ENCODE measurements at regions not wholly inside any gene's neighbourhood (a gene's known extent, or its start where the extent isn't known, plus 50 kb on each side); places are given as distances from the start of the nearest gene placed in this dataset.

DNA sequence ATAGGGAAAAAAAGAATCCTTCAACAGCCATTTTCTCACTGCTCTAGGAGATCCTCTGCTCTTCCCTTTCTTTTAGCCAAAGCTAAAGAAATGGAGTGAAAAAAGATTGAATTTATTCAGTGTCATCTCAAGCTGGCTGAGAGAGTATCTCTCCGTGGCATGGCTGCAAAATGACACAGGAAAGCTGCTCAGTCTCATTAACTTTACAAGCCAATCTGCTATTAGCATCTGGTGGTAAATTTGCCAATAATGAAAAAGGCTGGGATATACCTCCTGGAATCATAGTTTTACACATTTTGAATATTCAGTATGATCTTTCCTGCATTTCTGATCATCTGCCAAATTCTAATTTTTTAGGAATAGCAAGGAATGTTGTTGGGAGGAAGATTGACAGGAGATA, 176.8 kb upstream of the CHRM3 start:
- no peak for DNase-seq

GRCh38 chr1:239204401-239204800, 182.0 kb upstream of the CHRM3 start:
- DNase-seq: no peak

DNA sequence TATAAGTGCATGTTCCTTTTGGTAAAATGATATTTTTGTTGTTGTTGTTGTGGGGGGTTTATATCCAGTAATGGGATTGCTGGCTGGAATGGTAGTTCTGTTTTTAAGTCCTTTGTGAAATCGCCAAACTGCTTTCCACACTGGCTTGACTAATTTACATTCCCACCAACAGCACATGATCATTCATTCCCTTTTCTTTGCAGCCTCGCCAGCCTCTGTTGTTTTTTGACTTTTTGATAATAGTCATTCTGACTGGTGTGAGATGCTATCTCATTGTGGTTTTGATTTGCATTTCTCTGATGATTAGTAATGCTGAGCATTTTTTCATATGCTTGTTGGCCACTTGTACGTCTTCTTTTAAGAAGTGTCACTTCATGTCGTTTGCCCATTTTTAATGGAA, 188.5 kb upstream of the CHRM3 start:
- DNase-seq: no peak

DNA sequence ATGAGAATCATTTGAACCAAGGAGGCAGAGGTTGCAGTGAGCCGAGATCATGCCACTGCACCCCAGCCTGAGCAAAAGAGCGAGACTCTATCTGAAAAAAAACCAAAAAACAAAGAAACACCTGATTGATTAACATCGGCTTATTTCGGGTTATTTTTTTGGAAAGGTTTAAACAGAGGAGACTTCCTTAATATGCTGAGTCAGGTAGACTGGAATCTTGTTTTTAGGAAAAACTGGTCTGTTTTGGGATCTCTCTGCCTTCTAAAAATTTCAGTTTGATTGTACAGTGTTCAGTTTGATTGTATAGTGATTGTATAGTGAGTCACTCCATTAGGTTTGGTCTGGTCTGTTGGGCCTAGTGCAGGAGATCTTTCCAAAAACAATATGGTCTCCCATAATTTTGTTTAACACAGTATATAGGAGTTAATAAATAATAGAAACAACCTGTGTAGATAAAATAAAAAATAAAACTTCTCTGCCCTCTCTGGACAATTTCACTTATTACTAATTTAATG, 196.3 kb upstream of the CHRM3 start:
- no peak for DNase-seq

DNA sequence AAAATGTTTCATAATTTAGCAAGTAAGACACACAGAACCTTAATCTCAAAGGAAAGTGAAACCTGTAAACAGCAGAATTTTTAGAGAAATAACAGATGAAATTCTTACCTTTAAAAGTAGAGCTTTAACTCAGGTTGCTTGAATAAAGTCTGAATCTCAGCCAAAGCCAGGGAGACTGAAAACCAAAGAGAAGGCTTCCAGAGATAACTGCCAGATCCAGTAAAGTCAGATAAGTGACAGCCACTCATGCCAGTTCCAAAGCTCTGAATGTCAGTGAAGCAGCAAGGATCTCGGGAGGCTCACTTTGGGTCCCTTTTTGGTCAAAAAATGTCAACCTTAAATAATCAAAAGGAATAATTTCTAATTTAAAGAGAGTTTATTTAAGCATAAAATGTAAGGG, 199.9 kb upstream of the CHRM3 start:
- DNase-seq: no peak

DNA sequence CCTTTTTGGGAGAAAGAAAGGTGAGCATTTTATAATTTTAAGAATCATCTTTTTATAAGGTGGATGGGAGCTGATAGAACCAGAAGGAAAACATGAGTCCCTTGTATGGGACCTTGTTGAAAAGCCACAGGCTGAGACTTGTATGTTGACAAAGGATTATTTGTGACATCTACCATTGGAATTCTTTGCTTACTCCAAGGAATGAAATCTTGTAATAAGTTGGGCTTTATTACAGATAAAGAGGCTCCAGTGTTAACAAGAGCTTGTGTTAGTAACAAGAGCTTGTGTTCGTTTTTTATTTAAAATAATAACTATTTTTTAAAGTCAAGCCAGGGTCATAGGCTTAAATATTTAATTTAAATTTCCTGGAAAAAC, 201.1 kb upstream of the CHRM3 start:
- DNase-seq: no peak

DNA sequence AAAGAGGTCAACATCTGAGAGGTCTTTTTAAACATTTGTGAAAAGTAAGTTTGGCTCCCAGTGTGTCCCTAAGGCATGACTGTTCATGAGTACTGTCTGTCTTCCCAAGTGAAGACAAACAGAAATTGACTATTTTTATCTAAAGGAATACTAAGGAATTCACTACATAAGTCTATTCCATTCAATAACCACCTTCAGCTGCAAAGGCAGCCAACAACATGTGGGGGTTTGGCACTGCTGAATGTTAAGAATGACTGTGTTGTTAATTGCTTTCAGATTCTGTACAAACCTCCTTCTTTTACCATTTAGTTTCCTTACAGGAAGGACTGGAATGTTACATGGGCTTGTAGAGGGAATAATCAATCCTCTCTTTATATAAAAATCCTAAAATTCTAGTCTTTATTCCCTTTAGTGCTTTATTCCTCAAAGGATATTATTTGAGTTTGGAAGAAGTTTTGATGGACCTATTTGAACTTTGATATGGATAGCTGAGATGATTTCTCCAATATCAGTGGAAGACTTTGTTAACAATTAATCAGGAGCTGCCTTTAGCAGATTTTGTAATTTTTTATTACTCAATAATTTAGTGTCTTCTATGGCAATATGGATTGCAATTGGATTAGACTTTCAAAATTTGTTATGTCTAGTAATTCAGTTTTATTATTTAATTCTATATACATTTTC, 201.7 kb upstream of the CHRM3 start:
- DNase-seq: no peak

GRCh38 chr1:239178961-239179360, 207.4 kb upstream of the CHRM3 start:
- DNase-seq: no peak

GRCh38 chr1:239174880-239175279, 211.5 kb upstream of the CHRM3 start:
- DNase-seq: no peak

DNA sequence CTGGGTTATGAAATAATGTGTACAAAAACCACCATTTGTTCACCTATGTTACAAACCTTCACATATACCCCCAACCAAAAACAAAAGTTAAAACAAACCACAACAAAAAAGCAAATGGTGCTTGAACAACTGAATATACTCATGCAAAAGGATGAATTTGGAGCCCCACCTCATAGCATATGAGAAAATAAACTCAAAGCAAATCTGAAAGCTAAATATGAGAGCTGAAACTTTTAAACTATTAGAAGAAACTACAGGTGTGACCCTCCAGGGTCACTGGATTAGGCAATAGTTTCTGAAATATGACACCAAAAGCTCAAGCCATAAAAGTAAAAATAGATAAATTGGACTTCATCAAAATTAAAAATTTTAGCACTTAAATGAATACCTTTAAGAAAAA, 215.5 kb upstream of the CHRM3 start:
- DNase-seq: no peak

- no peak for DNase-seq
Observed at GRCh38 chr1:239169276-239169675, 217.1 kb upstream of the CHRM3 start.

DNA sequence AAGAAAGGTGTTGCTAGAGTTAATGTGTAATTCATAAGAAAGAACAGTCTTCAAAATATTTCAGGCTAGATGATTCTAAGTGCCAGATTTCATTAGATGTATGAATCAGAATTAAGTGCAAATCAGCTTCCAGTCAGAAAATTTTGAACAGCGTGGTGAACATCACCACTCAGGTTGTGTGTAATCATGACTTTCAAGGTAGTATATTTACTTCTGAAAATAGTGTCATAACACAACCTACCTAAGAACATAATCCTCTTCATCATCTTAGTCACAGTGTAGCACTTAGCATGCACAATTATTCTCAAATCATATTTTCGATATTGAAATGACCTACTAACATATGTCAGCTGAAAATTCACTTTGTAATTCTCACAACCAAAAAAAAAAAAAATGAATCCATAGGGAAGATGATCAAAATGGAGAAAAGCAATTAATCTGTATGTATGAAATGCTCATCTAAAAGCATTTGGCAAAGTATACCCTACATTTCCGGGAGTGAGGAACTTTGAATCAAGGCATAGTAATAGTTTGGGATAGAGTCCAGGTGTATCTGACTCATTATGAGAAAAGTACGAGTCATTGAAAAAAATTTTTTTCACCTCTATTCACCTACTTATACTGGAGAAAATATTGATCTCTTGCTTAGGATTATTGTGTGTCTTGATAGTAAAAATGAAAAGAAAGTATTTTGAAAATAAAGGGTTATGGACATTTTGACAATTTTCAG, 221.8 kb upstream of the CHRM3 start:
- no peak for DNase-seq

- no peak for DNase-seq
Observed at GRCh38 chr1:239155466-239156091, 230.8 kb upstream of the CHRM3 start.

GRCh38 chr1:239151937-239152336, 234.4 kb upstream of the CHRM3 start:
- no peak for DNase-seq

DNA sequence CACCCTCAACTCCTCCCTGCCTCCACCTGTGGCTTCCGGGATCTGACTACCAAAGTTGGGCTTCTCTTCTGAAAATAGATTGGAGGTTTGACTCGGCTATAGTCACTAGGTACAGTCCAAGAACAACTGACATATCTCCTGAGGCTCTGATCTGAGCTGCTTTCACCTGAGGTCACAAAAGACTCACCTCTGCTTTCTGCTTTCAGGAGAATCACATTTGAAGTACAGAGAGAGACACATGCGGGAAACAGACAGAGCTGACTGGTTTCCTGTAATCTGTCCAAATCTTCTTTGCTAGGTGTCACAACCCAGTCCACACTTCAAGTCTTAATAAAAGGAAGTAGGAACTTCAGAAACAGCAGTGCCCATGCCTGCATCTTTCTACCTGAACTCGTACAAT, 245.4 kb upstream of the CHRM3 start:
- DNase-seq: no peak

DNA sequence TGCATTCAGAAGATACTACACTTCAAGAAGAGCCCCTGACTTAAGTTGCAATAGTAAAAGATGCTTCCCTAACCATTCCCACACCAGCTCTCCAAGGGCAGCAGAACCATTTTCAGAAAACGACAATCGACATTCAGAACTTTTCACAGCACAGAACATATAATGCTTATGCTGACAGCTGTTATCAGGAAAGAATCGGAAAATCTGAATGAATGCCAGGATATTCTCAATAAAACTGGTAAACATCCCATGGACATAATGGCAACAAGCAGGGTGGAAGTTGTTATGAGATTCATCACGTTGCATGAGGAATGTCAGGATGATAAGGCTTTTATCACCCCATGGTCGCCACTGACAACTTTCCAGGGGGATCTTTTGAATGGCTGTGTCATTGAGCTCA, 246.6 kb upstream of the CHRM3 start:
- no peak for DNase-seq

GRCh38 chr1:239128541-239128940, 257.8 kb upstream of the CHRM3 start:
- no peak for DNase-seq

DNA sequence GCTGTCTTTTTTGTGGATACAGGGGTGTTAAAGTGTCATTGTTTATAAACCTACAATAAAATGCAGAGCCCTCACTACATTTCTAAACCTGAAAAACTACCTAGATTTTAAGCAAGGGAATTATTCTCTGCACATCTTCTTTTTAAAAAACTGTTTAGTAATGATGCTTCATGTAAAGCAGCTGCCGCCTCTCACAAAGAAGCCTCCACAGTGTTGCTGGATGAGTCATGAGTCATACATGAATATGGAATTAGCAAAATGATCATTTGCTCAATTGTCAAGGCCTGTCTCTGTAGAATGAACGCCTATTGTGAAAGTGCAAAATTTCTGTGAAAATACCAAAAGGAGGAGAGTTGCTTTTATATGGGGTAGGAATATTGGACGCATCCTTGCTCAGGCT, 259.5 kb upstream of the CHRM3 start:
- no peak for DNase-seq

DNA sequence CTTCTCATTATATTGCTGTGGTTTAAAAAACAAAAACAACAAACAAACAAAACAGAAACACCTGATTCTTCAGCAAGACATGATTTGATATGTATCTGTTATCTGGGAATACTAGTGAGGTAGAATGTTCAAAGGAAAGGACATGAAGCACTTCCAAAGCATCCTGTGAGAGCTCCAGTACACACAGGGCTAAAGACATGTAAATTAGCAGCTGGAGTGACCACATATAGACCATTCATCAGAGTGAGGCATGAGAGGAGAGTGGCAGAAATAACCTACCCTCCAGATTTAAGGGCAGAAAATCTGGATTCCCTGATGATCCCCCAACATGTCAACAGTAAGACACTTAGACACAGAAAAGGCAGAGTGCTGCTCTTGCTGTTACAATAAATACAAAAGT, 260.5 kb upstream of the CHRM3 start:
- no peak for DNase-seq

- DNase-seq: no peak
Observed at GRCh38 chr1:239125027-239125426, 261.3 kb upstream of the CHRM3 start.

DNA sequence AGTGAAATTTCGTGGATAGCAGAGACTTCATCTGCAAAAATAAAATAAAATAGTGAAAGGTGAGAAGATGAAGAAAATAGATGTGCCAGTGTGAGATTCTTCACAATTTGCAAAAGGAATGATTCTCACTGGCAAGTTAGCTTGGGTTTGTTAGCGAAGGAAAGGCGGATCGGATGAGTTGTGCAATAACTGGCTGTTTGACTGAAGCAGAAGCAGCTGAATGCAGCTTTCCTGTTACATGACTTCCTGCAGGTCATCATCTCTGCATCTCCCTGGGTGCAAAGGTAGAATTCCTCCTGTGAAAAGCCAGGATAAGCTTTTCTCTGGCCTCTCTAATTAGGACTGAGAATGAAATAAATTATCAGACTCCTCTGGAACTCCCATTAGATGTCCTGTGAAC, 263.1 kb upstream of the CHRM3 start:
- DNase-seq: no peak

DNA sequence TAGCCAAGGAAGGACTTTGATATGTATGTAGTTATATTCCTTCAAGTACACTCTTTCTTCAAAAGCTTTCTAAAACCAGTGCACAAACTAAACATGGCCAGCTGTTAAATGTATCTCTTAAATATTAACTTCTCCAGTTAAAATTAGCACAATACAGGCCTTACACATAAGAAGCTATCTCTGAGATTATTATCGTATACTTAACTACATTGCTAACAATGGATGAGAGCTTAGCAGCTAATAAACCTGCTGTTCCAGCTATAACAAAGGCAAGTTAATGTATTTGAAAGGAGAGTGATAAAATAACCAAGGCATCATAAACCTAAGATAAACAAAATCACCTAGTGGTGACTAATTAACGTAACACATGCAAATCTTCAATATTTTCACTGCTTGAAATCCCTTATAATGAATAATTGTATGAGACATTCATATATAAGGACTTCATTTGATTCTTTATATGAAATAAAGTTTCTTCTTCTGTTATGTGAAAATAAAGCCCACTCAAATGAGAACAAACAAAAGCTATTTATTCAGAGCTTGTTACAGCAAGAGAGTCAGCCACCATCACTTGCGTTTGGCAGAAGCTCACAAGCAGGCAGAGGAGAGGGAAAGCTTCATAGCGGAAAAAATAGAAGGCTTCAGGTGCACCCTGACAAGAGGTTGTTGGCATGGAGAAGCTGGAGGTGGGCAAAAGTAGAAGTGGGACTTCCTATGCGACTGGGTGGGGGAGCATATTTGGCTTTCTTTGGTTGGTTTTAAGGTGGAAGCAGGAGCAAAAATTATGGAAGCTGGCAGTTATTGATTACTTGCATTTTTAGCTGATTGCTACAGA, 274.1 kb upstream of the CHRM3 start:
- DNase-seq: peak; percentile 3

GRCh38 chr1:239107676-239108075, 278.7 kb upstream of the CHRM3 start:
- DNase-seq: no peak

Measured in SHP77 treated with DMSO at 0.1 percent for 48 hours (cell line).